ENCODE measurements at regions not wholly inside any gene's neighbourhood (a gene's known extent, or its start where the extent isn't known, plus 50 kb on each side); places are given as distances from the start of the nearest gene placed in this dataset.

DNA sequence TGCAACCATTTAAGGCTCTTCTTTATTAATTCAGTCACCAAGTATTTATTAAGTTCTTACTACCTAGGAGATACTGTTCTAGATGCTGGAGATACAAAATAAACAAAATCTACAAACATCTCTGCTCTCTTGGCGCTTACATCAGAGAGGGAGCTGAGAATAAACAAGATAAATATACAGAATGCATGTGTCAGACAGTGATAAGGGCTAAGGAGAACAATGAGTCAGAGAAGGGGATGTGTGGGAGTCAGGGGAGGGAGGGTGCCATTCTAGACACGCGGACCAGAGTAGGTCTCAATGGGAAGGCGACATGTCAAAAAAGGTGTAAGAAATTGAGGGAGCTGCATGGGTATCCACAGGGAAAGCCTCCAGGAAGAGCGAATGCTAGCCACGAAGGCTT, 393.2 kb downstream of the RWDD3 start:
- DNase-seq (ENCODE audit: extremely low spot score) = no peak
- WGBS = 80% methylated on average over 6 of the region's 6 CpGs
- Histone ChIP-seq H3K9me3 (no peaks in the 10 kb centered on the region), H3K27ac (replicated peaks in 1 of 4) (no peak overlapping the region), H3K27me3 (no peaks in the 10 kb centered on the region), H3K4me3 (no peak overlapping the region), H3K4me1 (no peaks in the 10 kb centered on the region), H3K36me3 (no peaks in the 10 kb centered on the region)
- intact Hi-C loops (cut with DNase I) = no loop called here
- TF ChIP-seq POLR2AphosphoS5 (IDR thresholded peaks at IDR 0.05) = no peak
- TF ChIP-seq, protein P1, sequence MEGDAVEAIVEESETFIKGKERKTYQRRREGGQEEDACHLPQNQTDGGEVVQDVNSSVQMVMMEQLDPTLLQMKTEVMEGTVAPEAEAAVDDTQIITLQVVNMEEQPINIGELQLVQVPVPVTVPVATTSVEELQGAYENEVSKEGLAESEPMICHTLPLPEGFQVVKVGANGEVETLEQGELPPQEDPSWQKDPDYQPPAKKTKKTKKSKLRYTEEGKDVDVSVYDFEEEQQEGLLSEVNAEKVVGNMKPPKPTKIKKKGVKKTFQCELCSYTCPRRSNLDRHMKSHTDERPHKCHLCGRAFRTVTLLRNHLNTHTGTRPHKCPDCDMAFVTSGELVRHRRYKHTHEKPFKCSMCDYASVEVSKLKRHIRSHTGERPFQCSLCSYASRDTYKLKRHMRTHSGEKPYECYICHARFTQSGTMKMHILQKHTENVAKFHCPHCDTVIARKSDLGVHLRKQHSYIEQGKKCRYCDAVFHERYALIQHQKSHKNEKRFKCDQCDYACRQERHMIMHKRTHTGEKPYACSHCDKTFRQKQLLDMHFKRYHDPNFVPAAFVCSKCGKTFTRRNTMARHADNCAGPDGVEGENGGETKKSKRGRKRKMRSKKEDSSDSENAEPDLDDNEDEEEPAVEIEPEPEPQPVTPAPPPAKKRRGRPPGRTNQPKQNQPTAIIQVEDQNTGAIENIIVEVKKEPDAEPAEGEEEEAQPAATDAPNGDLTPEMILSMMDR (IDR thresholded peaks at IDR 0.05) = no peak
- no peak for TF ChIP-seq EP300 (IDR thresholded peaks at IDR 0.05)
- TF ChIP-seq POLR2A (IDR thresholded peaks at IDR 0.05; ENCODE audit: low read depth) = no peak

DNA sequence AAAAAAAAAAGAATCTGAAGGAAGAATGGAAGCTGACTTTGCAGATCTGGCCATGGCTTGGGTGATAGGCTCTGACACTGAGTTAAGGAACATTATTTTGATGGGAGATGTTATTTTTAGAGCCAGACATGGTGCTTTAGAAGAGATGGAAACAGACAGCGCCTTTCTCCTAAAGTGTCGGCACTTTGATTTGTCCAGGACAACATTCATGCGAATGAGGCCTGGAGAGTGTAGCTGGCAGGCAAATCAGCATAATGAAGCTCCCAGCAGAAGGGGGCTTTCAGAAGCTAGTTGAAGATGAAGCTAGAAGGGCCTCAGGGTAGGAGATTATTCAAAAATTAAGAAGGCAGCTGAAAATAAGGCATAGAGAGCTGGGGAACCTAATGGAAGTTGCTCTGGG, 397.7 kb downstream of the RWDD3 start:
- no peaks in the 10 kb centered on the region for H3K9me3 ChIP-seq
- H3K4me3 ChIP-seq = no peak overlapping the region
- no peaks in the 10 kb centered on the region for H3K4me1 ChIP-seq
- H3K36me3 ChIP-seq = no peaks in the 10 kb centered on the region
- DNase-seq (ENCODE audit: extremely low spot score) = no peak
- intact Hi-C loops (cut with DNase I) = no loop called here
- TF ChIP-seq POLR2AphosphoS5 (IDR thresholded peaks at IDR 0.05) = no peak
- TF ChIP-seq EP300 (IDR thresholded peaks at IDR 0.05) = no peak
- TF ChIP-seq, protein P1 (IDR thresholded peaks at IDR 0.05) = no peak
- no peak for TF ChIP-seq POLR2A (IDR thresholded peaks at IDR 0.05; ENCODE audit: low read depth)
- no peak overlapping the region for H3K27ac ChIP-seq (replicated peaks in 1 of 4)
- whole genome bisulfite sequencing = 88% methylated on average over 3 of the region's 3 CpGs
- no peaks in the 10 kb centered on the region for H3K27me3 ChIP-seq

DNA sequence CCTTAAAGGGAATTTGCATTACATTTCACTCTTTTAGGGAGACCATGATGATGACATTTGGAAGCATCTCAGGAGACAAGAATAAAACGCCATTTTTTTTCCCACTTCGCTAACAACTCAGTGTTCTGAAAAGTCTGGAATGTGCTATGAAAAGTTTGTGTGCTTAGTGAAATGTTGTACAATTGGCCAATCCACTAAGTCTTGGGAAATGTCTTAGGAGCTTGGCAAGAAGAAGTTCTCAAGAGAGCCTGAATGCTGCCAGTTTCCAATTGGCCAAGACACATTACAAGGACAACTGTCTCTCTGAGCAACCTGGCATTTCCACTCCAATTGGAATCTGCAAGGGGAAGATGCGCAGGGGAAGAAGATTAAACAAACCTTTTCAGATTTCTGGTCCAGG, 401.8 kb downstream of the RWDD3 start:
- Histone ChIP-seq H3K4me1 (peaks cover 0 to 6% (median 5%) of the 10 kb centered on the region in 4 donors), H3K36me3 (no peaks in the 10 kb centered on the region), H3K27me3 (no peaks in the 10 kb centered on the region), H3K27ac (replicated peaks in 1 of 4) (no peak overlapping the region), H3K4me3 (no peak overlapping the region), H3K9me3 (no peaks in the 10 kb centered on the region)
- intact Hi-C loops (cut with DNase I) = no loop called here
- 88% methylated on average over 3 of the region's 3 CpGs for WGBS
- TF ChIP-seq POLR2A (IDR thresholded peaks at IDR 0.05; ENCODE audit: low read depth) (no peak), EP300 (IDR thresholded peaks at IDR 0.05) (no peak), POLR2AphosphoS5 (IDR thresholded peaks at IDR 0.05) (no peak)
- TF ChIP-seq, protein P1 (IDR thresholded peaks at IDR 0.05) = no peak
- no peak for DNase-seq (ENCODE audit: extremely low spot score)

DNA sequence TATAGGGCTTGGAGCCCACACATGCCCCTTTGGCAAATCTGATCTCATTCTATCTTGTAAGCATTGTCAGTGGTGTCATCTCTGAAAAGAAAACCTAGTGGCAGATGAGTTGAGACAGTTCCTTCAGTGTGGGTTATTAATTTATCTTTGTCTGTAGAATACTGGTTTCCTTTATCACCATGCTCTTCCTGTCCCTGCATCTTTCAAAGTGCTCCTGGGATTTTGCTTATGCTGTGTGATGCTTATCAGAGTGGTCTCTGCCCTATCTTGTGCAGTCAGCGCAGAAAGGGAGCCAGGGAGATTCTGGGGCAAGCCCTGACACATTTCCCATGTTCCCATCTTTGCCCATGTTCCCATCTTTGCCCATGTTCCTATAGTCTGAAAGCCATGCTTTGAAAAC, 402.9 kb downstream of the RWDD3 start:
- Histone ChIP-seq H3K4me1 (peaks cover 0 to 13% (median 11%) of the 10 kb centered on the region in 4 donors), H3K9me3 (no peaks in the 10 kb centered on the region), H3K27ac (replicated peaks in 1 of 4) (no peak overlapping the region), H3K27me3 (no peaks in the 10 kb centered on the region), H3K4me3 (no peak overlapping the region), H3K36me3 (no peaks in the 10 kb centered on the region)
- DNase-seq (ENCODE audit: extremely low spot score) = no peak
- TF ChIP-seq POLR2A (IDR thresholded peaks at IDR 0.05; ENCODE audit: low read depth) (no peak), POLR2AphosphoS5 (IDR thresholded peaks at IDR 0.05) (no peak)
- WGBS = 100% methylated on average over 1 of the region's 1 CpG
- intact Hi-C loops (cut with DNase I) = no loop called here

DNA sequence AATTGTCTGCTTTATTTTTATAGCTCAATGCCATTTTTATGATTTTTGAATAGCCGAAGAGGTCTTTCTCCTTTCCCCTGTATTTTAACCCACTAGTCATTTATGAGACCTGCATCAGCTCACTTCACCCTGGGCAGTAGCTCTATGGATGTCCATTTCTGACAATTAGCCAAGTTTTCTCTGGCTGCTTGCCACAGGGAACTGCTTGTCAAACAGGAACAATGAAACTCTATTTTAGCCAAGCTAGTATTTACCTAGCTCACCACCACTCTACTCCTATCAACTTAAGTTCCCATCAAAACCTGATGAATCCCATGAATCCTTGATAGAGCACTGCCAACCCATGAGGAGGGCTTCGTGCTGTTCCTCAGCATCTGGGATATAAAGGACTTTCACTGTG, 406.7 kb downstream of the RWDD3 start:
- no peaks in the 10 kb centered on the region for H3K36me3 ChIP-seq
- DNase-seq (ENCODE audit: extremely low spot score) = no peak

More for the DNA sequence above, 406.7 kb downstream of the RWDD3 start:
- 41% methylated on average over 2 of the region's 2 CpGs for WGBS
- Histone ChIP-seq H3K9me3 (no peaks in the 10 kb centered on the region), H3K4me1 (peaks cover 0 to 13% (median 11%) of the 10 kb centered on the region in 4 donors), H3K4me3 (no peak overlapping the region), H3K27me3 (no peaks in the 10 kb centered on the region), H3K27ac (replicated peaks in 1 of 4) (no peak overlapping the region)
- TF ChIP-seq EP300 (IDR thresholded peaks at IDR 0.05) (no peak), POLR2AphosphoS5 (IDR thresholded peaks at IDR 0.05) (no peak), POLR2A (IDR thresholded peaks at IDR 0.05; ENCODE audit: low read depth) (no peak)
- TF ChIP-seq, protein P1 (IDR thresholded peaks at IDR 0.05) = no peak
- intact Hi-C loops (cut with DNase I) = no loop called here
